ENCODE measurements at regions not wholly inside any gene's neighbourhood (a gene's known extent, or its start where the extent isn't known, plus 50 kb on each side); places are given as distances from the start of the nearest gene placed in this dataset.

DNA sequence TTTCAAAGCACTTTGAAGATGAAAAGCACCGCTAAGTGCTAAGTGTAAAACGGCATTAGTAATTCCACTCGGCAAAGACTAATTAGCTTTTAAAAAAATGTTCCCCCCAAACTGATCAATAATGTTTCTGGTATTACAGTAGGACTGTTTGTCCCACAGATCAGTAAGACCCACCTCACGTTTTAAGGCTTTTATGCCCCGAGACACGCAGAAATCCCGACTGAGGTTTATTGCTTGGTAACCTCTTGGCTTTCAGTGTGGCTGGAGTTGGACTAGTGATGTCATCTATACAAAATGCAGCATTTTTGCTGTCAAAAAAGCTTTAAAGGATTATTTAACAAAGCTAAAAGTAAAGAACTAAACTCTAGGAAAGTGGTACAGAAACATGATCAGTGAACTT lies 414.6 kb upstream of the PSMD7 start:
- TF ChIP-seq, protein P1, sequence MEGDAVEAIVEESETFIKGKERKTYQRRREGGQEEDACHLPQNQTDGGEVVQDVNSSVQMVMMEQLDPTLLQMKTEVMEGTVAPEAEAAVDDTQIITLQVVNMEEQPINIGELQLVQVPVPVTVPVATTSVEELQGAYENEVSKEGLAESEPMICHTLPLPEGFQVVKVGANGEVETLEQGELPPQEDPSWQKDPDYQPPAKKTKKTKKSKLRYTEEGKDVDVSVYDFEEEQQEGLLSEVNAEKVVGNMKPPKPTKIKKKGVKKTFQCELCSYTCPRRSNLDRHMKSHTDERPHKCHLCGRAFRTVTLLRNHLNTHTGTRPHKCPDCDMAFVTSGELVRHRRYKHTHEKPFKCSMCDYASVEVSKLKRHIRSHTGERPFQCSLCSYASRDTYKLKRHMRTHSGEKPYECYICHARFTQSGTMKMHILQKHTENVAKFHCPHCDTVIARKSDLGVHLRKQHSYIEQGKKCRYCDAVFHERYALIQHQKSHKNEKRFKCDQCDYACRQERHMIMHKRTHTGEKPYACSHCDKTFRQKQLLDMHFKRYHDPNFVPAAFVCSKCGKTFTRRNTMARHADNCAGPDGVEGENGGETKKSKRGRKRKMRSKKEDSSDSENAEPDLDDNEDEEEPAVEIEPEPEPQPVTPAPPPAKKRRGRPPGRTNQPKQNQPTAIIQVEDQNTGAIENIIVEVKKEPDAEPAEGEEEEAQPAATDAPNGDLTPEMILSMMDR (IDR thresholded peaks at IDR 0.05; ENCODE audit: unreplicated experiment) = no peak
- H3K27me3 Mint-ChIP-seq (ENCODE audit: unreplicated experiment) = no peaks in the 10 kb centered on the region
- DNase-seq (ENCODE audit: low spot score) = no peak
- no peak overlapping the region for H3K27ac Mint-ChIP-seq (ENCODE audit: unreplicated experiment)
- no peak overlapping the region for H3K4me3 Mint-ChIP-seq (ENCODE audit: unreplicated experiment)
- no peaks in the 10 kb centered on the region for H3K36me3 Mint-ChIP-seq (ENCODE audit: low read depth, unreplicated experiment)
- no peaks in the 10 kb centered on the region for H3K4me1 Mint-ChIP-seq (ENCODE audit: unreplicated experiment)
- H3K9me3 Mint-ChIP-seq (ENCODE audit: unreplicated experiment) = no peaks in the 10 kb centered on the region

DNA sequence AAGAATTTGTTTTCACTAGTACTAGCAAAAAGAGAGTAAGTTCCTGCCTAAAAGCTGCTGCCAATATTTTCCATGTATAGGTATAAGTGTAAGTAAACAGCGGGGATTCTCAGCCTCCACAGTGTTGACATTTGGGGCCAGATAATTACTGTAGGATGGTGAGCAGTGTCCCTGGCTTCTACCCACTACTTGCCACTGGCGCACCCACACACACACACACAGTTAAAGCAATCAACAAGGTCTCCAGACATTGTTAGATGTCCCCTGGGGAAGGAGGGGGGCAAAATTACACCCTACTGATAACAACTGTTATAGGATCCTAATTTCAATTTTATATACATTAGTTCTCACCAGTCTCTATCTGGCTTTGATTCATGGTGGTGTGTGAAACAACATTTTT lies 417.0 kb upstream of the PSMD7 start:
- Mint-ChIP-seq H3K27ac (ENCODE audit: unreplicated experiment) (no peak overlapping the region), H3K27me3 (ENCODE audit: unreplicated experiment) (no peaks in the 10 kb centered on the region), H3K4me1 (ENCODE audit: unreplicated experiment) (no peaks in the 10 kb centered on the region), H3K36me3 (ENCODE audit: low read depth, unreplicated experiment) (no peaks in the 10 kb centered on the region), H3K9me3 (ENCODE audit: unreplicated experiment) (no peaks in the 10 kb centered on the region), H3K4me3 (ENCODE audit: unreplicated experiment) (no peak overlapping the region)
- DNase-seq (ENCODE audit: low spot score) = no peak
- TF ChIP-seq, protein P1 (IDR thresholded peaks at IDR 0.05; ENCODE audit: unreplicated experiment) = no peak

DNA sequence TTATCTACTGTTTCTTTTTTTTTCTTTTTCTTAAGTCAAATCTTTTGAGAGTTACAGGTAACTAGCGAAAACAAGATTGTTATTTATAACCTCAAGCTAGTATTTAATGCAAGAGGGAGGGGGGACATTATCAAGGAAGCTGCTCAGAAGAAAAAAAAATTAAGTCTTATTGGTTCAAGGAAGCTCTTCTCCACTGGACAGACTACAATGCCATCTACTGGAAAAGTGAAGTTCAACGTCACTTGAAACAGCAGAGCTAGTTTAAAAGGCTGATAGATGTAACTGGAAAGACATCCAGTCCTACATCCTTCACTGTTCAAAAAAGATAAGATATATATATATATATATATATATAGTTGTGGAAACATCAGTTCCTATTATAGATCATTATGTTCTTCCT lies 418.0 kb upstream of the PSMD7 start:
- Mint-ChIP-seq H3K4me3 (ENCODE audit: unreplicated experiment) (no peak overlapping the region), H3K4me1 (ENCODE audit: unreplicated experiment) (no peaks in the 10 kb centered on the region), H3K9me3 (ENCODE audit: unreplicated experiment) (no peaks in the 10 kb centered on the region), H3K36me3 (ENCODE audit: low read depth, unreplicated experiment) (no peaks in the 10 kb centered on the region), H3K27ac (ENCODE audit: unreplicated experiment) (no peak overlapping the region), H3K27me3 (ENCODE audit: unreplicated experiment) (no peaks in the 10 kb centered on the region)
- TF ChIP-seq, protein P1 (IDR thresholded peaks at IDR 0.05; ENCODE audit: unreplicated experiment) = no peak
- DNase-seq (ENCODE audit: low spot score) = no peak

DNA sequence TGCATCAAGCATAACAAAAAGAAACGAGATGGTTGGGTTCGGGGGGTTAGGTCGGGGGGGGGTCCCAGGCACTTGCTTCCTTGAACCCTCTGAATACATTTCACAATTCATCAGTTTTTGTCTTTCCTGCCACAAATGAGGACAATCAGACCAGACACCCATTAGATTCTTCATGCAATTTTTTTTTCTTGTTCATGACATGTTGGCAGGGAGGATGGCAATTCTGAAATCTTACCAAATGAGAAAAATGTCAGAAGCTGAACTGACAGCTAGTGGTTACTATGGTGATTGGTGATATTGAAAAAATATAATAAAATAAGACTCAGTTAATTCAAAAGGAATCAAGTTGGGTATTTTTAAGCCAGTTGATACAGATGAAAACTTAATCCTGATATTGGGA lies 419.5 kb upstream of the PSMD7 start:
- no peaks in the 10 kb centered on the region for H3K36me3 Mint-ChIP-seq (ENCODE audit: low read depth, unreplicated experiment)
- DNase-seq (ENCODE audit: low spot score) = no peak
- no peak overlapping the region for H3K27ac Mint-ChIP-seq (ENCODE audit: unreplicated experiment)
- H3K4me3 Mint-ChIP-seq (ENCODE audit: unreplicated experiment) = no peak overlapping the region
- H3K27me3 Mint-ChIP-seq (ENCODE audit: unreplicated experiment) = no peaks in the 10 kb centered on the region
- TF ChIP-seq, protein P1 (IDR thresholded peaks at IDR 0.05; ENCODE audit: unreplicated experiment) = no peak
- H3K9me3 Mint-ChIP-seq (ENCODE audit: unreplicated experiment) = no peaks in the 10 kb centered on the region
- H3K4me1 Mint-ChIP-seq (ENCODE audit: unreplicated experiment) = no peaks in the 10 kb centered on the region

DNA sequence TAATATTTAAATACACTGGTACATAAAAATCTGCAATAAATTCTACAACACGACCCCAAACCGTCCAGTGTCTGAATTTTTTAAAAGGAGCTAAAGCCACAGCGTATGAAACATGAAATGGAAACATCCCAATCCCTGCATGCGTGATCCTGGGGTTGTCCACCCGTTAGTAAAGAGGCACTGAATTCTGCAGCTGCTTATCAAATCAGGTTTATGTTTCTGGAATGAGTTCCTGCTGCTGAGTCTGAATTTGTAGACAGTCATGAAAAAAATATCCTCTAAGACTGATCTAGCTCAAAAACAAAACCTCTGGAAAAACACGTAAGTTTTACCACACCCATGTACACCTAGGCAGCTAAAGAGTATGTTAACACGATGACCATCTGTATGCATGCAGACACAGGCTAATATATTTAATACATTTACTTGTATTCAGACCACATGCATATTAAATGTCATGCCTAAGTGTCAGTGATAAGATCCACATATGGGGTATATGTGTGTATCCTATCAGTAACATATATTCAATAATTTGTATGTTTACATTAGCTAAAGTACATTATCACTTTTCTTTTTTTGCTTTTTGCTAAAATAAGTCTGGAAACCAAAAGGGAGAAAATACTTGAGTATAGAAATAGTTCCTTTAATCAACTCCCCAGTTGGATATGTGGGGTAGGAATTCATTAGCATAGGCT lies 420.5 kb upstream of the PSMD7 start:
- Mint-ChIP-seq H3K4me3 (ENCODE audit: unreplicated experiment) (no peak overlapping the region), H3K27ac (ENCODE audit: unreplicated experiment) (no peak overlapping the region), H3K27me3 (ENCODE audit: unreplicated experiment) (no peaks in the 10 kb centered on the region), H3K4me1 (ENCODE audit: unreplicated experiment) (no peaks in the 10 kb centered on the region), H3K36me3 (ENCODE audit: low read depth, unreplicated experiment) (no peaks in the 10 kb centered on the region), H3K9me3 (ENCODE audit: unreplicated experiment) (no peaks in the 10 kb centered on the region)
- DNase-seq (ENCODE audit: low spot score) = no peak
- TF ChIP-seq, protein P1 (IDR thresholded peaks at IDR 0.05; ENCODE audit: unreplicated experiment) = no peak
